ENCODE measurements at regions not wholly inside any gene's neighbourhood (a gene's known extent, or its start where the extent isn't known, plus 50 kb on each side); places are given as distances from the start of the nearest gene placed in this dataset.

- DNase-seq (ENCODE audit: low read depth in 2 of 2): no peak
Measured at GRCh38 chr9:1960342-1961042, 54.7 kb upstream of the SMARCA2 start.

- no peak for DNase-seq (ENCODE audit: low read depth in 2 of 2)
Measured at GRCh38 chr9:1962122-1962521, 53.0 kb upstream of the SMARCA2 start.

GRCh38 chr9:1962588-1963106 is 52.5 kb upstream of the SMARCA2 start:
- DNase-seq (ENCODE audit: low read depth in 2 of 2): no peak

GRCh38 chr9:1964093-1964492 is 51.1 kb upstream of the SMARCA2 start:
- DNase-seq (ENCODE audit: low read depth in 2 of 2): no peak

Data from activated CD4-positive, alpha-beta T cell treated with anti-CD3 and anti-CD28 coated beads for 24 hours (primary cell).